ENCODE measurements at regions not wholly inside any gene's neighbourhood (a gene's known extent, or its start where the extent isn't known, plus 50 kb on each side); places are given as distances from the start of the nearest gene placed in this dataset.

DNA sequence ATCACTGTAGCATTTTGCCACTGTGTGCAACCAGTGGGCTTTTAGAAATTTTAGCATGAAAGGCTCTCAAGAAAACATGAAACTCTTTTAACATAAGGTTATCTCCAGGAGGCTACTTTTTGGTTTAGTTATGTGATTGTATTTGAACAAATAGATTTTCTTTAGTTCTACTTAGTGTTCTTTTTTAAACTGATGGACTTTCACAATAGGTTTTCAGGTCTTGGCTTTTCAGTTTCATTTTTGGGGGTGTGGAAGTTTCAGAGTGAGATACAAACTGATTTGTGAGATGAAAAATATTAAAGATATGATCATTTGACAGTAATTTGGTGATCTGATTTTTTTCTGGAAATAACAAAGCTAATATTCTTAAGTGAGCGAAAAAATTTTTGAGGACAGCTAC, 344.1 kb downstream of the PHF14 start:
- in situ Hi-C loops (cut with MboI; ENCODE audit: low pct_unique_long_range_greater_than_20kb, low sequenced_read_pairs, unreplicated experiment): no loop called here
- peak; percentile 6 for DNase-seq (ENCODE audit: low spot score)
- no peak for TF ChIP-seq CTCF (IDR thresholded peaks at IDR 0.05; ENCODE audit: extremely low read depth, insufficient read depth, missing control alignments)

- in situ Hi-C loops (cut with MboI; ENCODE audit: low pct_unique_long_range_greater_than_20kb, low sequenced_read_pairs, unreplicated experiment): no loop called here
- DNase-seq (ENCODE audit: low spot score): no peak
- TF ChIP-seq CTCF (IDR thresholded peaks at IDR 0.05; ENCODE audit: extremely low read depth, insufficient read depth, missing control alignments): no peak
These were observed 346.0 kb downstream of the PHF14 start for GRCh38 chr7:11319491-11320274.
